ENCODE measurements at regions not wholly inside any gene's neighbourhood (a gene's known extent, or its start where the extent isn't known, plus 50 kb on each side); places are given as distances from the start of the nearest gene placed in this dataset.
"Not testable (repeated sequence)": the region's sequence is repeated elsewhere in the genome, so short reads cannot be mapped to it uniquely, and the experiment has no call there.

GRCh38 chr1:173257805-173258204 lies 50.7 kb upstream of the TNFSF4 start:
- H3K9me3 Mint-ChIP-seq (ENCODE audit: unreplicated experiment) = no peaks in the 10 kb centered on the region
- DNase-seq (ENCODE audit: low spot score) = no peak
- no peaks in the 10 kb centered on the region for H3K27me3 Mint-ChIP-seq (ENCODE audit: unreplicated experiment)
- H3K36me3 Mint-ChIP-seq (ENCODE audit: low read depth, unreplicated experiment) = no peaks in the 10 kb centered on the region
- TF ChIP-seq CTCF (IDR thresholded peaks at IDR 0.05; ENCODE audit: unreplicated experiment) = no peak
- H3K4me3 Mint-ChIP-seq (ENCODE audit: unreplicated experiment) = no peak overlapping the region
- H3K27ac Mint-ChIP-seq (ENCODE audit: unreplicated experiment) = no peak overlapping the region
- H3K4me1 Mint-ChIP-seq (ENCODE audit: unreplicated experiment) = no peaks in the 10 kb centered on the region

GRCh38 chr1:173258479-173259264 lies 51.5 kb upstream of the TNFSF4 start:
- TF ChIP-seq CTCF (IDR thresholded peaks at IDR 0.05; ENCODE audit: unreplicated experiment) = no peak
- H3K4me3 Mint-ChIP-seq (ENCODE audit: unreplicated experiment) = no peak overlapping the region
- H3K27me3 Mint-ChIP-seq (ENCODE audit: unreplicated experiment) = no peaks in the 10 kb centered on the region
- no peaks in the 10 kb centered on the region for H3K9me3 Mint-ChIP-seq (ENCODE audit: unreplicated experiment)
- no peaks in the 10 kb centered on the region for H3K4me1 Mint-ChIP-seq (ENCODE audit: unreplicated experiment)
- H3K27ac Mint-ChIP-seq (ENCODE audit: unreplicated experiment) = no peak overlapping the region
- DNase-seq (ENCODE audit: low spot score) = no peak
- no peaks in the 10 kb centered on the region for H3K36me3 Mint-ChIP-seq (ENCODE audit: low read depth, unreplicated experiment)

GRCh38 chr1:173260329-173260728 lies 53.2 kb upstream of the TNFSF4 start:
- H3K36me3 Mint-ChIP-seq (ENCODE audit: low read depth, unreplicated experiment); H3K4me1 Mint-ChIP-seq (ENCODE audit: unreplicated experiment); H3K9me3 Mint-ChIP-seq (ENCODE audit: unreplicated experiment); DNase-seq (ENCODE audit: low spot score); H3K4me3 Mint-ChIP-seq (ENCODE audit: unreplicated experiment); H3K27ac Mint-ChIP-seq (ENCODE audit: unreplicated experiment); H3K27me3 Mint-ChIP-seq (ENCODE audit: unreplicated experiment): not testable (repeated sequence)

GRCh38 chr1:173266841-173267240 lies 59.7 kb upstream of the TNFSF4 start:
- DNase-seq (ENCODE audit: low spot score) = no peak
- TF ChIP-seq CTCF (IDR thresholded peaks at IDR 0.05; ENCODE audit: unreplicated experiment) = no peak
- H3K27ac Mint-ChIP-seq (ENCODE audit: unreplicated experiment) = no peak overlapping the region
- H3K9me3 Mint-ChIP-seq (ENCODE audit: unreplicated experiment) = no peaks in the 10 kb centered on the region
- H3K4me3 Mint-ChIP-seq (ENCODE audit: unreplicated experiment) = no peak overlapping the region
- no peaks in the 10 kb centered on the region for H3K36me3 Mint-ChIP-seq (ENCODE audit: low read depth, unreplicated experiment)
- no peaks in the 10 kb centered on the region for H3K27me3 Mint-ChIP-seq (ENCODE audit: unreplicated experiment)
- peaks cover 3% of the 10 kb centered on the region for H3K4me1 Mint-ChIP-seq (ENCODE audit: unreplicated experiment)

- no peak for TF ChIP-seq CTCF (IDR thresholded peaks at IDR 0.05; ENCODE audit: unreplicated experiment)
- Mint-ChIP-seq H3K4me1 (ENCODE audit: unreplicated experiment) (peaks cover 3% of the 10 kb centered on the region), H3K27ac (ENCODE audit: unreplicated experiment) (no peak overlapping the region), H3K27me3 (ENCODE audit: unreplicated experiment) (no peaks in the 10 kb centered on the region), H3K4me3 (ENCODE audit: unreplicated experiment) (no peak overlapping the region), H3K9me3 (ENCODE audit: unreplicated experiment) (no peaks in the 10 kb centered on the region), H3K36me3 (ENCODE audit: low read depth, unreplicated experiment) (no peaks in the 10 kb centered on the region)
- DNase-seq (ENCODE audit: low spot score) = no peak
These were observed 60.4 kb upstream of the TNFSF4 start for GRCh38 chr1:173267453-173267945.
